OCI-LY3 (cell line): ENCODE measurements at regions not wholly inside any gene's neighbourhood (a gene's known extent, or its start where the extent isn't known, plus 50 kb on each side); places are given as distances from the start of the nearest gene placed in this dataset.

Source experiments
- CTCF ChIP-seq: fragments of 200-600, 300-600 bp; sonication (generic); IDR thresholded peaks from 2 replicates; pipeline ENCODE4 v1.5.1; 2014; ENCODE audit warnings: antibody characterized with exemption, low read length, low read depth
- EZH2phosphoT487 ChIP-seq: fragments of 200-600 bp; shearing (Covaris generic); IDR thresholded peaks from 2 replicates; pipeline ENCODE4 v1.6.1; 2018; ENCODE audit warnings: antibody characterized with exemption, mixed run types, low read depth

DNA sequence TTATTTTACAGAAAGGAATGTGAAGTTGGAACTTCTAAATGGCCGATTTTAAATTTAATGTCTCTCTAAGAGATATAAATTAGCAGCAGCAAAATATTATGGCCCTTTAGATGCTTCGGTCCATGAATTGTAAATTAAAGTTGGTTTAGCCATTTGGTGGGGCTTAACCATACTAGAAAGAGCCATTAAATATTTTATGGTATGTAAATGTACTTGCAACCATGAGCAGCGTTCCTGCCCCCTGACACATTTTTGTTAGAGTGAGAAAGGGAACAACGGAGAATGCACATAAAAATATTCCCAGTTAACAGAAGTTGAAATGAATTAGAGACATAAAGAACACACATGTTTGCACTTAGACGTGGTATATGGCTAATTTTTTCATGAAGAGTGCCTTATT, 237.9 kb downstream of the MYLK4 start:
- TF ChIP-seq CTCF (no peak), EZH2phosphoT487 (no peak)
